ENCODE measurements at regions not wholly inside any gene's neighbourhood (a gene's known extent, or its start where the extent isn't known, plus 50 kb on each side); places are given as distances from the start of the nearest gene placed in this dataset.
"Not testable (repeated sequence)": the region's sequence is repeated elsewhere in the genome, so short reads cannot be mapped to it uniquely, and the experiment has no call there.

DNA sequence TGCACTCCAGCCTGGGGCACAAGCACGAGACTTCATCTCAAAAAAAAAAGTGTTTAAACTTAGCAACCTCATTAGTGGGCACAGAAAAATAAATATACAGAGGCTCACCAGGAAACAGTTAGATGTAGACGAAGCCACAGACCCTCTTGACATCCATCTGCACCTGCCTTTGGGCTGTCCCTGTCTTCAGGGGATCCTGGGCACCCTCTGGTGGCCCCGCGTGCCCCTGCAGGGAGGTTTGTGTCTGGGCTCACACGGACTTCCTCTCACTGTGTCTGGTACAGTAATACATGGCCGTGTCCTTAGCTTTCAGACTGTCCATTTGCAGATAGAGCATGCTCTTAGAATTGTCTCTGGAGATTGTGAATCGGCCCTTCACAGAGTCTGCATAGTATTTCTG lies 916.5 kb downstream of the TMEM121 start:
- DNase-seq (ENCODE audit: low read depth), result no peak
- TF ChIP-seq, protein P1, sequence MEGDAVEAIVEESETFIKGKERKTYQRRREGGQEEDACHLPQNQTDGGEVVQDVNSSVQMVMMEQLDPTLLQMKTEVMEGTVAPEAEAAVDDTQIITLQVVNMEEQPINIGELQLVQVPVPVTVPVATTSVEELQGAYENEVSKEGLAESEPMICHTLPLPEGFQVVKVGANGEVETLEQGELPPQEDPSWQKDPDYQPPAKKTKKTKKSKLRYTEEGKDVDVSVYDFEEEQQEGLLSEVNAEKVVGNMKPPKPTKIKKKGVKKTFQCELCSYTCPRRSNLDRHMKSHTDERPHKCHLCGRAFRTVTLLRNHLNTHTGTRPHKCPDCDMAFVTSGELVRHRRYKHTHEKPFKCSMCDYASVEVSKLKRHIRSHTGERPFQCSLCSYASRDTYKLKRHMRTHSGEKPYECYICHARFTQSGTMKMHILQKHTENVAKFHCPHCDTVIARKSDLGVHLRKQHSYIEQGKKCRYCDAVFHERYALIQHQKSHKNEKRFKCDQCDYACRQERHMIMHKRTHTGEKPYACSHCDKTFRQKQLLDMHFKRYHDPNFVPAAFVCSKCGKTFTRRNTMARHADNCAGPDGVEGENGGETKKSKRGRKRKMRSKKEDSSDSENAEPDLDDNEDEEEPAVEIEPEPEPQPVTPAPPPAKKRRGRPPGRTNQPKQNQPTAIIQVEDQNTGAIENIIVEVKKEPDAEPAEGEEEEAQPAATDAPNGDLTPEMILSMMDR (IDR thresholded peaks at IDR 0.05; ENCODE audit: control insufficient read depth, extremely low read depth, insufficient read depth), result peak; percentile 23; the same call in 1 of the 2 replicates
- H3K4me3 ChIP-seq (ENCODE audit: low read depth, low read length), result no peak overlapping the region

DNA sequence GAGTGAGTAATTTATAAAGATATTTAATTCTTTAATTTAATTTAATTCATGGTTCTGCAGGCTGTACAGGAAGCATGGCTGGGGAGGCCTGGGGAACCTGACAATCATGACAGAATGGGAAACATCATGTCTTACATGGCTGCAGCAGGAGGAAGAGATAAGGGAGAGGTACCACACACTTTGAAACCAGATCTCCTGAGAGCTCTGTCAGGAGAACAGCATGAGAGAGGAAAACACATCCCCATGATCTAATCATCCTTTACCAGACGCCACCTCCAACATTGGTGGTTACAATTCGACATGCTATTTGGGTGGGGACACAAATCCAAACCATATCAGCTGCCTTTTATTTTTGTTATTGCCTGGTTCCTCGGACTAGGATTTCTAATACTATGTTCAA lies 928.6 kb downstream of the TMEM121 start:
- H3K4me3 ChIP-seq (ENCODE audit: low read depth, low read length), result no peak overlapping the region
- DNase-seq (ENCODE audit: low read depth), result no peak
- TF ChIP-seq, protein P1 (IDR thresholded peaks at IDR 0.05; ENCODE audit: control insufficient read depth, extremely low read depth, insufficient read depth), result no peak

DNA sequence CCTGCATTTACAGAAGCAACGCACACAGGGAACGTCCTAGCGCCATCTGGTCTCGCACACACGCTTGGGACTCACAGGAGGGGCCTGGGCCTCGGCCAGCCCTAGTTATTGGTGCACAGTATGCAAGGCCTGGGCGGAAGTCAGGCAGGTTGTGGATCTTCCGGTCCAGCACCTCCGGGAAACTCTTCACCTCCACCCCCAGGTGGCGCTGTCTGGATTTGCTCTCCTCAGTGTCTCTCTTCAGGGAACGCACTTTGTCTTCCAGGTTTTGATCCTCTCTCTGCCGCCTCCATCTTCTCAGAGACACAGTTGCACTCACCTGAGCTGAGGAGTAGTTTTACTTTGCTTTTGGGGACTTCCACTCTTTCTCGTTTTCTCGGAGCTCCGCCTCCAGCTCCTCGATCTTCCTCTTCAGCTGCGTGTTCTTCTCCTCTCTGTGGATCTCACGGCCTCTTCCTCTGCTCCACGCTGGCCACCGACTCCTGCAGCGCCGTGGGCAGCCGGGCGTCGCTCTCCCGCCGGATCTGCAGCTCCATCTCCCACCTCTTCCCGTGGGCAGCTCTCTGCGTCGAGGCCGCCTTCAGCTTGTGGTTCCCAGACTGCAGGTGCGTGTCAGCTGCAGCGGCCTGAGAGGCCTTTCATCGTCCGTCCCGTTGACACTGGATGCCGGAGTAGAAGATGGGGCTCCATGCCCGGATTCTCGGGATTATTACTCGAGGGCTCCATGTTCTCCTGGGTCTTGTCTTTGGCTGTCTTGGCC lies 933.8 kb downstream of the TMEM121 start:
- TF ChIP-seq, protein P1 (IDR thresholded peaks at IDR 0.05; ENCODE audit: control insufficient read depth, extremely low read depth, insufficient read depth), result peak; percentile 46
- H3K4me3 ChIP-seq (ENCODE audit: low read depth, low read length), result no peak overlapping the region
- no peak for DNase-seq (ENCODE audit: low read depth)

GRCh38 chr14:106460916-106461315 lies 934.5 kb downstream of the TMEM121 start:
- H3K4me3 ChIP-seq (ENCODE audit: low read depth, low read length), result no peak overlapping the region
- DNase-seq (ENCODE audit: low read depth), result no peak
- TF ChIP-seq, protein P1 (IDR thresholded peaks at IDR 0.05; ENCODE audit: control insufficient read depth, extremely low read depth, insufficient read depth), result no peak

- not testable (repeated sequence) for DNase-seq (ENCODE audit: low read depth); H3K4me3 ChIP-seq (ENCODE audit: low read depth, low read length)
These were observed 940.1 kb downstream of the TMEM121 start for GRCh38 chr14:106466483-106466882.

DNA sequence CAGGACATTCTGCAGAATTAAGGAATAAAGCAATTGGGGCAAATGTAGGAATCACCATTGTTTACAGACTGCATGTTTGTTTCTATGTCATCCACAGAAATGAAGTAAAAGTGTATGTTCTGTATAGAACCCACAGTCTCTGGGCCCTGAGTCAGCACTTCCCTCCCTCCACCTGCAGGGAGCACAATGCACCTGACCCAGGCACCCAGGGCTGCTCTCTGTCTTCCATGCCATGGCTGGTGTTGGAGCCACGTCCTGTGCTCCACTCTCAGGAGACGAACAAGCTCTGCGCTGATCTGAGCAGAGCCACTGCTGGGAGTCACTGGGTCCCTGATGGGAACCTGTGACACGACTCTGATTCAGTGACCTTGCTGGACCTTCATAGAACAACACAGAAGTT lies 942.5 kb downstream of the TMEM121 start:
- not testable (repeated sequence) for DNase-seq (ENCODE audit: low read depth)

DNA sequence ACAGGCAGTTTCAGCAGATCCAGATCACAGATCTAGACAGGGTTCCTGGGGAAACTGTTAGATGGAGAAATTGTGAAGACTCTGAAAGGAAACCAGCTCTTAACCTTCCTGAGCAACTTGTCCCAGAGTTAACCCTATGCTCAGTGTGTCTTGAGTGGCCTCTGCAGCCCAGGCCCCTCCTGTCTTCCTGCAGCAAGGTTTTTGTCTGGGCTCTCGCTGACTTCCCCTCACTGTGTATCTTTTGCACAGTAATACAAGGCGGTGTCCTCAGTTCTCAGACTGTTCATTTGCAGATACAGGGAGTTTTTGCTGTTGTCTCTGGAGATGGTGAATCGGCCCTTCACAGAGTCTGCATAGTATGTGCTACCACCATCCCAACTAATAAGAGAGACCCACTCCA lies 943.6 kb downstream of the TMEM121 start:
- H3K4me3 ChIP-seq (ENCODE audit: low read depth, low read length); DNase-seq (ENCODE audit: low read depth): not testable (repeated sequence)

More for the DNA sequence above, 942.5 kb downstream of the TMEM121 start:
- not testable (repeated sequence) for H3K4me3 ChIP-seq (ENCODE audit: low read depth, low read length)

DNA sequence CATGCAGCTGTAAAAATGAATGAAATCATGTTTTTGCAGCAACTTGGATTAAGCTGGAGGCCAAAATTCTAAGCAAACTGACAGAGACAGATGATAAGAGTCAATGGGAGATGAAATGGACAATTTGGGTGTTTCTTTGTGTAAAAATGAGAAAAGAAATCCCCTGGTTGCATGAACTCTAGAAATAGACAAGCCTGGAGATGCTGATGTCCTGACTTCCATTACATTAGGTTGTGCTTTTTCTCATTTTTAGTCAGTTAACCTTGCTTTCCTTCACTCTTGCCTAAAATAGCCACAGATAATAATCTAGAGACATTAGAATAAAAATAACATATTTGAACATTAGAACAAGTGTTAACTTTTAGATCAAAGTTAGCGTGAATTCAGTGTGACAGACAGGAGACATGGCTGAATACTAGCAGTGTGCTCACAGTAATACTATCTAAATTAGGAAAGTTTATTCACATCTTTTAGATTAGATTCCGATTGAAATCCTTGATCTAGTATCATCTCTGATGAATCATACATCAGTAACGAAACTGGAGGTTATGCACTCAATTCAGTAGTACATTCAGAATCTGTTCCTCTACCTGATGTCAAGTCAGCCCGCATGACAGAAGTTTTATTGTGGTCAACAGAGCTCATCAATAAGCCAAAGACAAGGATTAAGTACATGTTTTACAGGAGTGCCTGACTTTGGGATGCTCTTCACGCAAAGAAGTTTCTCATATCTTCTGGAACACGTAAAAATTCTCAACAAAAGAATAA lies 948.1 kb downstream of the TMEM121 start:
- DNase-seq (ENCODE audit: low read depth), result not testable (repeated sequence)

GRCh38 chr14:106475214-106475613 lies 948.8 kb downstream of the TMEM121 start:
- not testable (repeated sequence) for DNase-seq (ENCODE audit: low read depth); H3K4me3 ChIP-seq (ENCODE audit: low read depth, low read length)

More for the DNA sequence above, 948.1 kb downstream of the TMEM121 start:
- not testable (repeated sequence) for H3K4me3 ChIP-seq (ENCODE audit: low read depth, low read length)

DNA sequence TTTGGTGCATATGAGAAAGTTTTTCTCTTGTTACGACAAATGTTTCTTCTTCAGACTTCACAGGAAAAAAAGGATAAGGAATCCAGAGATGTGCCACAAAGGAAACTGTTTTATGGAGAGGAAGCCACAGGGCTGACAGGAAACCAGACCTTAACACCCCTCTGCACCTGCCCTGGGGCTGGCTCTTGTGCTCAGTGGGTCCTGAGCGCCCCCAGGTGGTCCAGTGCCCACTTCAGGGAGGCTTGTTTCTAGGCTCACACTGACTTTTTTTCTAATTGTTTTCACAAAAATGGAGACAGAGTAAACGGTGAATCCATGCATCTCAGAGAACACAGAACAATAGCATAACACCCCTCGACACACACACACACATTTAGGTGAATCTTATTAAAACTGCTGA lies 951.2 kb downstream of the TMEM121 start:
- DNase-seq (ENCODE audit: low read depth); H3K4me3 ChIP-seq (ENCODE audit: low read depth, low read length): not testable (repeated sequence)

GRCh38 chr14:106480287-106480686 lies 953.9 kb downstream of the TMEM121 start:
- not testable (repeated sequence) for H3K4me3 ChIP-seq (ENCODE audit: low read depth, low read length); DNase-seq (ENCODE audit: low read depth)

GRCh38 chr14:106482213-106482612 lies 955.8 kb downstream of the TMEM121 start:
- H3K4me3 ChIP-seq (ENCODE audit: low read depth, low read length); DNase-seq (ENCODE audit: low read depth): not testable (repeated sequence)
